OCI-LY3 (cell line): ENCODE measurements at regions not wholly inside any gene's neighbourhood (a gene's known extent, or its start where the extent isn't known, plus 50 kb on each side); places are given as distances from the start of the nearest gene placed in this dataset.

Experiments used
- EZH2phosphoT487 ChIP-seq: fragments of 200-600 bp; shearing (Covaris generic); IDR thresholded peaks from 2 replicates; pipeline ENCODE4 v1.6.1; 2018; ENCODE audit warnings: antibody characterized with exemption, mixed run types, low read depth
- TF ChIP-seq, protein P1 (sequence below): fragments of 200-600, 300-600 bp; sonication (generic); IDR thresholded peaks from 2 replicates; pipeline ENCODE4 v1.5.1; 2014; ENCODE audit warnings: antibody characterized with exemption, low read length, low read depth

DNA sequence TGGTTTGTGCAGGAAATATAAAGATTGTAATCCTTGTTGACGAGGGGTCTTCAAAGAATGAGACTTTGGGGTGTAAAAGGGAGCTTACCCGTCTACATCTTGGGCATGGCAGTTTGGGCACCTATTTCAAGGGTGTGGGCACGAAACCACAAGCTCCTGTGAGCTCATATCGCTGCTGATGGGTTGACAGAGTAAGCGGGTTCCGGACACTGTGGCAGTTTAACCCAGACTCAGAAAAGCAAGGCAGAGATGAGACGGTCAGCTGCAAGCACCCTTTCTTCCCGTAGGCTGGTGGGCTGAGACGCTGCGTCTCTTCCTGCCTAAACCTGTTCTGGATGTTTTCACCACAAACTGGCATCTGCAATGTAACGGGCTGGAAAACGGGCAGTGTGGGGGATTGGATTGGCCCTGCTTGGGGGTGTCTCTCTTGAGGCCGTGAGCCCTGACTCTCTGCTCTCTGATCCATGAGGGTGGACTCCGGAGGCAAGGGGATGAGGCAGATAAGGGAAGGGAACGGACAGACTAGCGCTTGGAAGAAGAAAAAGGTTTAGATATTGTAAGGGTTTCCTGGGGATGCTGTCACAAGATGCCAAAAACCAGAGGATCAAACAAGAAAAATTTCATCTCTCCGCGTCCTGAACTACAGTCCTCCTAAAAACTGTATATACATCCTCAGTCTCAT is 237.5 kb downstream of the SHOX start:
- TF ChIP-seq, protein P1, sequence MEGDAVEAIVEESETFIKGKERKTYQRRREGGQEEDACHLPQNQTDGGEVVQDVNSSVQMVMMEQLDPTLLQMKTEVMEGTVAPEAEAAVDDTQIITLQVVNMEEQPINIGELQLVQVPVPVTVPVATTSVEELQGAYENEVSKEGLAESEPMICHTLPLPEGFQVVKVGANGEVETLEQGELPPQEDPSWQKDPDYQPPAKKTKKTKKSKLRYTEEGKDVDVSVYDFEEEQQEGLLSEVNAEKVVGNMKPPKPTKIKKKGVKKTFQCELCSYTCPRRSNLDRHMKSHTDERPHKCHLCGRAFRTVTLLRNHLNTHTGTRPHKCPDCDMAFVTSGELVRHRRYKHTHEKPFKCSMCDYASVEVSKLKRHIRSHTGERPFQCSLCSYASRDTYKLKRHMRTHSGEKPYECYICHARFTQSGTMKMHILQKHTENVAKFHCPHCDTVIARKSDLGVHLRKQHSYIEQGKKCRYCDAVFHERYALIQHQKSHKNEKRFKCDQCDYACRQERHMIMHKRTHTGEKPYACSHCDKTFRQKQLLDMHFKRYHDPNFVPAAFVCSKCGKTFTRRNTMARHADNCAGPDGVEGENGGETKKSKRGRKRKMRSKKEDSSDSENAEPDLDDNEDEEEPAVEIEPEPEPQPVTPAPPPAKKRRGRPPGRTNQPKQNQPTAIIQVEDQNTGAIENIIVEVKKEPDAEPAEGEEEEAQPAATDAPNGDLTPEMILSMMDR: no peak
- no peak for TF ChIP-seq EZH2phosphoT487
